ENCODE measurements at regions not wholly inside any gene's neighbourhood (a gene's known extent, or its start where the extent isn't known, plus 50 kb on each side); places are given as distances from the start of the nearest gene placed in this dataset.

DNA sequence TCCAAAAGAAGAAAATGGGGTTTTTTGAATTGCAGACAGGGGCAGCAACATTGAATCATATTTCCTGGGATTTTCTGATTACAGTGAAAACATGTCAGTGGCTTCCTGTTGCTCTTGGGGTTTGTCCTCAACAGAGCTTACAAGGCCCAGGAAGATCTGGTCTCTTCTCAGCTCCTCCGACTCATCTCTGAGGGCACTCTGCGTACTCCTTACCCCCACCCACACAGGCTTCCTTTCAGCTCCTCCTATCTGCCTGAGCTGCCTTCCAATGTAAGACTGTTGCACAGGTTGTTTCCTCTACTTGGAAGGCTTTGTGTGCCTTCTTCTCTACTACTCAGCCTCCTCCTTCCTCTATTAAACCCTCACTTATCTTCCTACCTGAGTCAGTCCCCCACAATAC is 245.1 kb upstream of the MEF2C start:
- no peak for TF ChIP-seq CTCF (IDR thresholded peaks at IDR 0.05; ENCODE audit: low read depth, low read length)
- no peak overlapping the region for H3K4me3 ChIP-seq (ENCODE audit: low read depth, low read length)

- TF ChIP-seq CTCF (IDR thresholded peaks at IDR 0.05; ENCODE audit: low read depth, low read length): no peak
- no peak overlapping the region for H3K4me3 ChIP-seq (ENCODE audit: low read depth, low read length)
Measured at GRCh38 chr5:89127191-89127590, 244.2 kb upstream of the MEF2C start.

DNA sequence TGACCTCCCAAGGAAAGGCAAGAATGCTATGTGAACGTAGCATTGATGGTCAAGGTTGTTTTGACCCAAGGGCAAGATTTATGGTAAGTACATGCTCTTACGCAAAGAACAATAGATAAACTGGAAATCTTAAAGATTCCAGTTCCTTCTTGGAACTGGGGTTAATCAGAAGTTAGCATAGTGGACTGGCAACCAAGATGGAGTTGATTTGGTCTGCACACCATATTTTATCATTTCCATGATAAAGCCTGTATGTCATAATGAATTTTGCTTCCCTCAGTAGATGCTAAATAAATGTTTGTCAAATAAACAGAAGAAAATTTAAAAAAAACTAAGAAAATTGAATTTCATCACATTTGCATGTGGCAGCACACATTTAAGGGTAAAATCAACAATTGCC is 242.4 kb upstream of the MEF2C start:
- no peak for TF ChIP-seq CTCF (IDR thresholded peaks at IDR 0.05; ENCODE audit: low read depth, low read length)

GRCh38 chr5:89123581-89123980 is 240.6 kb upstream of the MEF2C start:
- no peak for TF ChIP-seq CTCF (IDR thresholded peaks at IDR 0.05; ENCODE audit: low read depth, low read length)
- H3K4me3 ChIP-seq (ENCODE audit: low read depth, low read length): no peak overlapping the region

More for the DNA sequence above, 242.4 kb upstream of the MEF2C start:
- H3K4me3 ChIP-seq (ENCODE audit: low read depth, low read length): no peak overlapping the region

DNA sequence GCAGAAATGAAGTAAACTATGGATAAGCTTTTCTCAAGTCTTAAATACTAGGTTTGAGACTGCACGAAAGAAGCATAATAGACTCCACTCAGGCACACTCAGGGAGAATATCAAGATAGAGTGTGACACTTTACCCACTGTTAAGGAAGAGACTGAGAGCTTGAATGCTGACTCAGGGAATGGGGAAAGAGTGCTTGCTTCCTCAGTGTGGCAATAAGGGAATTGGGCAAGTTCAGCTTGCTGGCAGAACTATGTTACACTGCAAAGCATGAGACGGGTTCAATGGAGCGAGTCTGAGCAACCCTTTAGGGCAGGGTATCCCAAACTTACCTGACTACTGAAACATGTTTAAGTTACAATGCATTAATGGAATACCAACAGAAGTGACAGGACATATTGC is 237.7 kb upstream of the MEF2C start:
- no peak overlapping the region for H3K4me3 ChIP-seq (ENCODE audit: low read depth, low read length)
- no peak for TF ChIP-seq CTCF (IDR thresholded peaks at IDR 0.05; ENCODE audit: low read depth, low read length)

DNA sequence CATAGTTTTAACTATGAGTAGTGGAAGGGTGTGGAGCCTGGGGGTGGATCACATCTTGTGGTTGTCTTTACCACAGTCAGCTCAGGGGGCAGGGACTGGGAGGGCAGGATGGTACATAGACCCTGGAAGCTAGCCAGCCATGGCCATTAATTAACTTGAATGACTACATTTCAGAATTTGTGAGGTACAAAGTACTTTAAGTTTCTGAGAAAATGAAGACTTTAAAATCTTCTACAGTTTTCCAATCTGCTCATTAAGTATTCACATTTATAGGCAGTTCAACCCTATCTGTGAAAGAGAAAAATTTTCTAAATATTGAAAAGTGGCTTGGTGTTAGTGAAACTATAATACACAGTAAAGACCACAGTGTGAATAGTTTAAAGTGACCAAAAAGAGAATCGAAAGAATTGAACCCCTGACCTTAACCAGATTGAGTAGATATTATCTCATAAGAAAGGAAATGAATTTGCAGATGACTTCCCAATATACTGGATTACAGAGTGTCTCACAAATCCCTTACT is 234.2 kb upstream of the MEF2C start:
- TF ChIP-seq CTCF (IDR thresholded peaks at IDR 0.05; ENCODE audit: low read depth, low read length): no peak
- no peak overlapping the region for H3K4me3 ChIP-seq (ENCODE audit: low read depth, low read length)

DNA sequence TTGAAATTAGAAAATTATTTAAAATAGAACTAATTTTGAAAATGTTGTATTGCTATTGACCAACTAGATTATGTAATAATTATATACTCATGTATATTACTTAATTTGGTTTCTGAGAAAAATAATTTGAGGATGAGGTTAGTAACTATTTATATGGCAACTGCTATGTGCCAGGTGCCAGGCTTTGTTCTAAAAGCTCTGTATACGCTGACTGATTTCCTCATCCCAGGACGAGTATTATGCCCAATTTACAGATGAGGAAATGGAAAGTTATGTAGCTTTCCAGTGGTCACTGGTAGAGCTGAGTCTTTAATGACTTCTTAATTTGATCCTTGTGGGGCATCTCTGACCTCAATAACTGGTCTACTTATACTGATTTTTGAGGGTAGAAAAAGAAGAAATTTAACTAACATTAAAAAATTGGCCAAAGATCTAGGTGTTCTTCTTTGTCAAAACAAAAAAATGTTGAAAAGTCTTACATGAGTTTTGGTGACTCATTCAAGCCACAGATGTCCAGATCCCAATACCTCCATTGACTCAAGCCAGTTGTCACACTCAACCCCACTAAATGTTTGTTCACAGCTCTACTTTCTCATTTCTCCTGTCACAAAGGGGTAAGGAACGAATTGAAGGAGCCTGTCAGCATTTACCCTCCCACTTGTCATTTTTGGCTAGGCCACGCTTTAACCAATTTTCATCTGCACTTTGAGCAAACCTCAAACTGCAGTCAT is 228.1 kb upstream of the MEF2C start:
- TF ChIP-seq CTCF (IDR thresholded peaks at IDR 0.05; ENCODE audit: low read depth, low read length): no peak
- H3K4me3 ChIP-seq (ENCODE audit: low read depth, low read length): no peak overlapping the region

Data from WI38 (cell line).